GM11168 (cell line): ENCODE measurements at regions not wholly inside any gene's neighbourhood (a gene's known extent, or its start where the extent isn't known, plus 50 kb on each side); places are given as distances from the start of the nearest gene placed in this dataset.
"Not testable (repeated sequence)": the region's sequence is repeated elsewhere in the genome, so short reads cannot be mapped to it uniquely, and the experiment has no call there.

Experiments
- in situ Hi-C: fragments of 300-500 bp; cut with MboI; formaldehyde crosslinking; loops from one replicate; pipeline ENCODE4 v1.12.0; 2022; ENCODE audit warnings: low sequenced_read_pairs; ENCODE audit not compliant: unreplicated experiment

- in situ Hi-C loops, result not testable (repeated sequence)
Observed at GRCh38 chr15:20317132-20317531, 224.5 kb downstream of the GOLGA6L6 start.

- in situ Hi-C loops, result not testable (repeated sequence)
Observed at GRCh38 chr15:20311014-20311680, 230.5 kb downstream of the GOLGA6L6 start.

GRCh38 chr15:20310603-20311002, 231.0 kb downstream of the GOLGA6L6 start:
- in situ Hi-C loops, result no loop called here

- in situ Hi-C loops, result not testable (repeated sequence)
Observed at GRCh38 chr15:20309966-20310365, 231.6 kb downstream of the GOLGA6L6 start.

GRCh38 chr15:20309395-20309794, 232.2 kb downstream of the GOLGA6L6 start:
- in situ Hi-C loops, result not testable (repeated sequence)

- in situ Hi-C loops, result not testable (repeated sequence)
Observed at GRCh38 chr15:20308027-20308690, 233.4 kb downstream of the GOLGA6L6 start.

GRCh38 chr15:20307137-20307536, 234.5 kb downstream of the GOLGA6L6 start:
- in situ Hi-C loops, result not testable (repeated sequence)

GRCh38 chr15:20306497-20307106, 235.0 kb downstream of the GOLGA6L6 start:
- in situ Hi-C loops, result not testable (repeated sequence)

- in situ Hi-C loops, result not testable (repeated sequence)
Observed at GRCh38 chr15:20305912-20306311, 235.7 kb downstream of the GOLGA6L6 start.

- in situ Hi-C loops, result not testable (repeated sequence)
Observed at GRCh38 chr15:20305015-20305465, 236.6 kb downstream of the GOLGA6L6 start.

GRCh38 chr15:20304282-20305014, 237.2 kb downstream of the GOLGA6L6 start:
- in situ Hi-C loops, result not testable (repeated sequence)

GRCh38 chr15:20303248-20304171, 238.1 kb downstream of the GOLGA6L6 start:
- in situ Hi-C loops, result not testable (repeated sequence)

- in situ Hi-C loops, result not testable (repeated sequence)
Observed at GRCh38 chr15:20302141-20303069, 239.2 kb downstream of the GOLGA6L6 start.

GRCh38 chr15:20301471-20302081, 240.0 kb downstream of the GOLGA6L6 start:
- in situ Hi-C loops, result not testable (repeated sequence)

- in situ Hi-C loops, result not testable (repeated sequence)
Observed at GRCh38 chr15:20301041-20301390, 240.6 kb downstream of the GOLGA6L6 start.

GRCh38 chr15:20300351-20301040, 241.1 kb downstream of the GOLGA6L6 start:
- in situ Hi-C loops, result not testable (repeated sequence)

GRCh38 chr15:20297603-20298123, 243.9 kb downstream of the GOLGA6L6 start:
- in situ Hi-C loops, result not testable (repeated sequence)
